ENCODE measurements at regions not wholly inside any gene's neighbourhood (a gene's known extent, or its start where the extent isn't known, plus 50 kb on each side); places are given as distances from the start of the nearest gene placed in this dataset.
"Not testable (repeated sequence)": the region's sequence is repeated elsewhere in the genome, so short reads cannot be mapped to it uniquely, and the experiment has no call there.

- TF ChIP-seq POLR2AphosphoS5 (IDR thresholded peaks at IDR 0.05; ENCODE audit: low read depth, low read length); POLR2A (IDR thresholded peaks at IDR 0.05; ENCODE audit: low read depth, low read length); TAF1 (IDR thresholded peaks at IDR 0.05; ENCODE audit: borderline replicate concordance, low read depth, low read length): not testable (repeated sequence)
These were observed 59.5 kb downstream of the NPIPB11 start for GRCh38 chr16:29346796-29347580.

Data from GM12892 (cell line).